ENCODE measurements at regions not wholly inside any gene's neighbourhood (a gene's known extent, or its start where the extent isn't known, plus 50 kb on each side); places are given as distances from the start of the nearest gene placed in this dataset.

GRCh38 chr4:188714501-188714900 lies 575.3 kb downstream of the TRIML1 start:
- TF ChIP-seq, protein P1, sequence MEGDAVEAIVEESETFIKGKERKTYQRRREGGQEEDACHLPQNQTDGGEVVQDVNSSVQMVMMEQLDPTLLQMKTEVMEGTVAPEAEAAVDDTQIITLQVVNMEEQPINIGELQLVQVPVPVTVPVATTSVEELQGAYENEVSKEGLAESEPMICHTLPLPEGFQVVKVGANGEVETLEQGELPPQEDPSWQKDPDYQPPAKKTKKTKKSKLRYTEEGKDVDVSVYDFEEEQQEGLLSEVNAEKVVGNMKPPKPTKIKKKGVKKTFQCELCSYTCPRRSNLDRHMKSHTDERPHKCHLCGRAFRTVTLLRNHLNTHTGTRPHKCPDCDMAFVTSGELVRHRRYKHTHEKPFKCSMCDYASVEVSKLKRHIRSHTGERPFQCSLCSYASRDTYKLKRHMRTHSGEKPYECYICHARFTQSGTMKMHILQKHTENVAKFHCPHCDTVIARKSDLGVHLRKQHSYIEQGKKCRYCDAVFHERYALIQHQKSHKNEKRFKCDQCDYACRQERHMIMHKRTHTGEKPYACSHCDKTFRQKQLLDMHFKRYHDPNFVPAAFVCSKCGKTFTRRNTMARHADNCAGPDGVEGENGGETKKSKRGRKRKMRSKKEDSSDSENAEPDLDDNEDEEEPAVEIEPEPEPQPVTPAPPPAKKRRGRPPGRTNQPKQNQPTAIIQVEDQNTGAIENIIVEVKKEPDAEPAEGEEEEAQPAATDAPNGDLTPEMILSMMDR (IDR thresholded peaks at IDR 0.05; ENCODE audit: low read depth, low read length) = no peak
- no peak for TF ChIP-seq EZH2phosphoT487 (IDR thresholded peaks at IDR 0.05; ENCODE audit: low read depth)
